Trophoblast cell (in vitro differentiated cells and primary cell): ENCODE measurements at regions not wholly inside any gene's neighbourhood (a gene's known extent, or its start where the extent isn't known, plus 50 kb on each side); places are given as distances from the start of the nearest gene placed in this dataset.

ENCODE experiments used
- DNase-seq, 2 donors: peaks; one replicate each; pipeline ENCODE4 v3.0.0-alpha.2; 2016
- H2AFZ ChIP-seq: 2 replicates; pipeline ENCODE4 v1.6.1; 2013; ENCODE audit warnings: low read length, moderate library complexity, mild to moderate bottlenecking; ENCODE audit not compliant: insufficient read depth, poor library complexity
- H2AK5ac ChIP-seq: 2 replicates; pipeline ENCODE4 v1.6.1; 2013; ENCODE audit warnings: mild to moderate bottlenecking, low read length
- H2BK120ac ChIP-seq: 2 replicates; pipeline ENCODE4 v1.6.1; 2013; ENCODE audit warnings: low read length, mild to moderate bottlenecking, moderate library complexity; ENCODE audit not compliant: insufficient read depth, poor library complexity
- H2BK12ac ChIP-seq: 2 replicates; pipeline ENCODE4 v1.6.1; 2013; ENCODE audit warnings: mild to moderate bottlenecking, low read length, moderate library complexity
- H2BK5ac ChIP-seq: 2 replicates; pipeline ENCODE4 v1.6.1; 2013; ENCODE audit warnings: low read length, low read depth, moderate library complexity, mild to moderate bottlenecking; ENCODE audit not compliant: poor library complexity
- H3K14ac ChIP-seq: 2 replicates; pipeline ENCODE4 v1.6.1; 2013; ENCODE audit warnings: mild to moderate bottlenecking, low read length
- H3K18ac ChIP-seq: 2 replicates; pipeline ENCODE4 v1.6.1; 2013; ENCODE audit warnings: mild to moderate bottlenecking, low read length
- H3K23ac ChIP-seq: 2 replicates; pipeline ENCODE4 v1.6.1; 2013; ENCODE audit warnings: low read length
- H3K27ac ChIP-seq: 2 replicates; pipeline ENCODE4 v1.5.1; 2013; ENCODE audit warnings: low read depth, mild to moderate bottlenecking, inconsistent platforms, low read length, moderate library complexity
- H3K27me3 ChIP-seq: 2 replicates; pipeline ENCODE4 v1.6.1; 2013; ENCODE audit warnings: inconsistent platforms, mild to moderate bottlenecking, low read length, moderate library complexity; ENCODE audit not compliant: insufficient read depth
- H3K36me3 ChIP-seq, 2 experiments: 1 replicate in 1 of 2; 2 replicates in 1 of 2; pipeline ENCODE4 v1.6.1; 2013; ENCODE audit warnings: low read length in 2 of 2, mild to moderate bottlenecking in 2 of 2, moderate library complexity in 1 of 2; ENCODE audit not compliant: insufficient read depth in 2 of 2, control insufficient read depth in 1 of 2
- H3K4ac ChIP-seq: 2 replicates; pipeline ENCODE4 v1.6.1; 2013; ENCODE audit warnings: low read depth, mild to moderate bottlenecking, low read length, moderate library complexity
- H3K4me1 ChIP-seq, 2 experiments: 1 replicate in 1 of 2; 2 replicates in 1 of 2; pipeline ENCODE4 v1.6.1; 2013; ENCODE audit warnings: low read length in 2 of 2, mild to moderate bottlenecking in 2 of 2, moderate library complexity in 1 of 2; ENCODE audit not compliant: insufficient read depth in 2 of 2, control insufficient read depth in 1 of 2
- H3K4me2 ChIP-seq: 2 replicates; pipeline ENCODE4 v1.6.1; 2013; ENCODE audit warnings: inconsistent platforms, mild to moderate bottlenecking, low read length, moderate library complexity
- H3K4me3 ChIP-seq: 2 replicates; pipeline ENCODE4 v1.5.1; 2013; ENCODE audit warnings: mild to moderate bottlenecking, low read depth, low read length, inconsistent platforms
- H3K79me1 ChIP-seq: one replicate; pipeline ENCODE4 v1.6.1; 2013; ENCODE audit warnings: low read length
- H3K79me2 ChIP-seq: 2 replicates; pipeline ENCODE4 v1.6.1; 2013; ENCODE audit warnings: low read length, mild to moderate bottlenecking; ENCODE audit not compliant: control insufficient read depth, insufficient read depth, poor library complexity
- H3K9ac ChIP-seq: 2 replicates; pipeline ENCODE4 v1.6.1; 2013; ENCODE audit warnings: mild to moderate bottlenecking, low read length
- H3K9me3 ChIP-seq: 2 replicates; pipeline ENCODE4 v1.6.1; 2013; ENCODE audit warnings: low read depth, mild to moderate bottlenecking, control low read depth, inconsistent platforms, low read length; ENCODE audit not compliant: insufficient read depth
- H4K12ac ChIP-seq: 2 replicates; pipeline ENCODE4 v1.6.1; 2013; ENCODE audit warnings: low read depth, mild to moderate bottlenecking, low read length, moderate library complexity
- H4K8ac ChIP-seq: 2 replicates; pipeline ENCODE4 v1.6.1; 2013; ENCODE audit warnings: low read depth, mild to moderate bottlenecking, low read length, moderate library complexity
- H4K91ac ChIP-seq: one replicate; pipeline ENCODE4 v1.6.1; 2013; ENCODE audit warnings: low read depth, mild to moderate bottlenecking, low read length, moderate library complexity
- WGBS: extraction: QIAGEN DNeasy Blood & Tissue Kit; methylation state at CpG from one replicate; pipeline ENCODE4 v1.1.7; 2013; ENCODE audit warnings: missing lambda C conversion rate; ENCODE audit not compliant: insufficient read length, insufficient coverage; ENCODE audit errors: extremely low coverage; 5-methylcytosine and 5-hydroxymethylcytosine counted together

- no peaks in the 10 kb centered on the region for H3K4me1 ChIP-seq
- H2AFZ ChIP-seq: no peak overlapping the region
- no peaks in the 10 kb centered on the region for H3K36me3 ChIP-seq
- H3K4me2 ChIP-seq: no peak overlapping the region
- no peak overlapping the region for H2AK5ac ChIP-seq
- no peak overlapping the region for H2BK12ac ChIP-seq
- H3K79me2 ChIP-seq: no peaks in the 10 kb centered on the region
- H2BK5ac ChIP-seq: no peak overlapping the region
- DNase-seq: no peak
- H4K8ac ChIP-seq: no peak overlapping the region
- H4K12ac ChIP-seq: no peak overlapping the region
- no peak overlapping the region for H3K9ac ChIP-seq
- H3K18ac ChIP-seq: no peak overlapping the region
- no peaks in the 10 kb centered on the region for H3K79me1 ChIP-seq
- no peak overlapping the region for H4K91ac ChIP-seq
- no peak overlapping the region for H3K4me3 ChIP-seq
- no peak overlapping the region for H3K27ac ChIP-seq
- H3K4ac ChIP-seq: no peak overlapping the region
- H3K9me3 ChIP-seq: no peaks in the 10 kb centered on the region
- no peak overlapping the region for H2BK120ac ChIP-seq
- H3K23ac ChIP-seq: no peak overlapping the region
- no CpG with 5 or more reads among the region's 4 CpGs for WGBS
- no peaks in the 10 kb centered on the region for H3K27me3 ChIP-seq
- H3K14ac ChIP-seq: no peak overlapping the region
Observed at GRCh38 chr16:66186251-66186785, 180.2 kb upstream of the CDH5 start.

GRCh38 chr16:66182592-66182991, 183.9 kb upstream of the CDH5 start:
- Histone ChIP-seq H3K18ac (no peak overlapping the region), H2BK5ac (no peak overlapping the region), H3K79me1 (no peaks in the 10 kb centered on the region), H3K79me2 (no peaks in the 10 kb centered on the region), H3K4ac (no peak overlapping the region), H3K4me1 (no peaks in the 10 kb centered on the region), H2BK12ac (no peak overlapping the region), H4K12ac (no peak overlapping the region), H2AFZ (no peak overlapping the region), H4K8ac (no peak overlapping the region), H2AK5ac (no peak overlapping the region), H3K4me2 (no peak overlapping the region), H3K4me3 (no peak overlapping the region), H4K91ac (no peak overlapping the region), H3K36me3 (no peaks in the 10 kb centered on the region), H2BK120ac (no peak overlapping the region), H3K27ac (no peak overlapping the region), H3K9ac (no peak overlapping the region), H3K14ac (no peak overlapping the region), H3K27me3 (no peaks in the 10 kb centered on the region), H3K23ac (no peak overlapping the region), H3K9me3 (peaks cover 3% of the 10 kb centered on the region)
- no CpG with 5 or more reads among the region's 4 CpGs for WGBS
- no peak for DNase-seq

GRCh38 chr16:66176731-66177130, 189.8 kb upstream of the CDH5 start:
- no peaks in the 10 kb centered on the region for H3K79me2 ChIP-seq
- H3K36me3 ChIP-seq: no peaks in the 10 kb centered on the region
- H4K12ac ChIP-seq: no peak overlapping the region
- no peaks in the 10 kb centered on the region for H3K79me1 ChIP-seq
- no peaks in the 10 kb centered on the region for H3K4me1 ChIP-seq
- no peak overlapping the region for H3K23ac ChIP-seq
- H2BK120ac ChIP-seq: no peak overlapping the region
- no peak overlapping the region for H2AFZ ChIP-seq
- no peaks in the 10 kb centered on the region for H3K27me3 ChIP-seq
- H2BK12ac ChIP-seq: no peak overlapping the region
- DNase-seq: no peak
- no peak overlapping the region for H3K4me2 ChIP-seq
- no peak overlapping the region for H2BK5ac ChIP-seq
- no peak overlapping the region for H3K4me3 ChIP-seq
- H3K4ac ChIP-seq: no peak overlapping the region
- no peak overlapping the region for H2AK5ac ChIP-seq
- H3K27ac ChIP-seq: no peak overlapping the region
- no peak overlapping the region for H4K8ac ChIP-seq
- no peak overlapping the region for H3K18ac ChIP-seq
- no peak overlapping the region for H3K9ac ChIP-seq
- no CpG with 5 or more reads among the region's 2 CpGs for WGBS
- no peak overlapping the region for H3K14ac ChIP-seq
- H3K9me3 ChIP-seq: peaks cover 3% of the 10 kb centered on the region
- H4K91ac ChIP-seq: no peak overlapping the region

DNA sequence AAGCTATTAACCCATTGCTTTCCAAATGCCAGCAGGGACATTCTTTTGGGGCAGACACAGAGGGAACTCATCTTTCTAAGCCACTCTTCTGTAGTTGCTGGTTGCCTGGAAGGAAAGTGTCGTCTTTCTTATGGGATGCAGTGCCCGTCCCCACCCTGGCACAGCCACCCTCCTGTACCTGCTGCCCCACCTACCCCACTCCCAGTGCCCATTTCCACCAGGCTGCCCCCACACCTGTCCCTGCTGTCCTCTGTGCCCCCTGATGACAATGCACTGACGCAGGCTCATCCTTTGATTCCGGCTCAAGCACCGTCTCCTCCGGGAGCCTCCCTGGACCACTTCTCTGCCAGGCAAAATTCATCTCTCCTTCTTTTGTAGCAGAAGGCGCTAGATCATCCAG, 190.4 kb upstream of the CDH5 start:
- Histone ChIP-seq H3K4me3 (no peak overlapping the region), H3K27ac (no peak overlapping the region), H3K36me3 (no peaks in the 10 kb centered on the region), H4K91ac (no peak overlapping the region), H3K18ac (no peak overlapping the region), H3K9ac (no peak overlapping the region), H4K12ac (no peak overlapping the region), H3K4ac (no peak overlapping the region), H3K79me2 (no peaks in the 10 kb centered on the region), H3K9me3 (peaks cover 3% of the 10 kb centered on the region), H2BK12ac (no peak overlapping the region), H3K4me1 (no peaks in the 10 kb centered on the region), H3K27me3 (no peaks in the 10 kb centered on the region), H2AK5ac (no peak overlapping the region), H2BK5ac (no peak overlapping the region), H3K23ac (no peak overlapping the region), H3K14ac (no peak overlapping the region), H2AFZ (no peak overlapping the region), H2BK120ac (no peak overlapping the region), H3K4me2 (no peak overlapping the region), H3K79me1 (no peaks in the 10 kb centered on the region), H4K8ac (no peak overlapping the region)
- no CpG with 5 or more reads among the region's 7 CpGs for WGBS
- DNase-seq: no peak
